ENCODE measurements at regions not wholly inside any gene's neighbourhood (a gene's known extent, or its start where the extent isn't known, plus 50 kb on each side); places are given as distances from the start of the nearest gene placed in this dataset.

GRCh38 chr2:185428000-185428399, 310.6 kb upstream of the FSIP2 start (continued):
- no peak for TF ChIP-seq ZNF317 (CRISPR knock-in tag; IDR thresholded peaks at IDR 0.05; ENCODE audit: borderline replicate concordance, low read depth)
- no peak for TF ChIP-seq JAZF1 (CRISPR knock-in tag; IDR thresholded peaks at IDR 0.05)

- no peak overlapping the region for H3K4me3 Mint-ChIP-seq
- peak; percentile 46 for ATAC-seq
- ChIA-PET CTCF (no interaction called here), POLR2A (no interaction called here)
- peaks cover 6% of the 10 kb centered on the region for H3K36me3 Mint-ChIP-seq
- TF ChIP-seq SOX15 (CRISPR knock-in tag; IDR thresholded peaks at IDR 0.05) (no peak), IRF2 (CRISPR knock-in tag; IDR thresholded peaks at IDR 0.05; ENCODE audit: borderline replicate concordance, low read depth) (no peak), JUN (CRISPR knock-in tag; IDR thresholded peaks at IDR 0.05) (no peak)
- no peaks in the 10 kb centered on the region for H3K27me3 Mint-ChIP-seq (ENCODE audit: low read depth)
- H3K9me3 Mint-ChIP-seq: peaks cover 7% of the 10 kb centered on the region
- peak overlapping the region; percentile 61; the same call in 1 of the 2 replicates for H3K27ac Mint-ChIP-seq
- no peak for DNase-seq (ENCODE audit: low spot score)
- H3K4me1 Mint-ChIP-seq: peaks cover 28% of the 10 kb centered on the region
Measured at GRCh38 chr2:185433824-185434223, 304.8 kb upstream of the FSIP2 start.

- Mint-ChIP-seq H3K36me3 (peaks cover 6% of the 10 kb centered on the region), H3K27ac (no peak overlapping the region), H3K9me3 (peaks cover 7% of the 10 kb centered on the region), H3K4me1 (peaks cover 23% of the 10 kb centered on the region), H3K4me3 (no peak overlapping the region), H3K27me3 (ENCODE audit: low read depth) (no peaks in the 10 kb centered on the region)
- ATAC-seq: no peak
- no peak for DNase-seq (ENCODE audit: low spot score)
- ChIA-PET CTCF (no interaction called here), POLR2A (interaction anchor here (0.9 kb wide), 1 partner anchor 9 kb away, joined by 13 read pairs; no protein-coding TSS in a partner anchor)
- TF ChIP-seq SOX15 (CRISPR knock-in tag; IDR thresholded peaks at IDR 0.05) (no peak), ZNF281 (CRISPR knock-in tag; IDR thresholded peaks at IDR 0.05) (no peak), MAX (CRISPR knock-in tag; IDR thresholded peaks at IDR 0.05) (no peak), EMX1 (CRISPR knock-in tag; IDR thresholded peaks at IDR 0.05) (no peak), NFYB (CRISPR knock-in tag; conservative IDR thresholded peaks at IDR 0.05; ENCODE audit: low read depth) (no peak), RELA (CRISPR knock-in tag; IDR thresholded peaks at IDR 0.05; ENCODE audit: borderline replicate concordance) (no peak), ZNF263 (CRISPR knock-in tag; IDR thresholded peaks at IDR 0.05; ENCODE audit: low read depth) (no peak), FOXJ3 (CRISPR knock-in tag; IDR thresholded peaks at IDR 0.05; ENCODE audit: borderline replicate concordance) (no peak), AR (CRISPR knock-in tag; IDR thresholded peaks at IDR 0.05) (no peak), E2F1 (CRISPR knock-in tag; IDR thresholded peaks at IDR 0.05) (no peak), FOXP4 (CRISPR knock-in tag; IDR thresholded peaks at IDR 0.05) (no peak), ZNF425 (CRISPR knock-in tag; conservative IDR thresholded peaks at IDR 0.05) (no peak), ZNF396 (CRISPR knock-in tag; IDR thresholded peaks at IDR 0.05; ENCODE audit: borderline replicate concordance) (no peak), SMAD3 (CRISPR knock-in tag; IDR thresholded peaks at IDR 0.05; ENCODE audit: borderline replicate concordance) (no peak), ELF4 (CRISPR knock-in tag; IDR thresholded peaks at IDR 0.05; ENCODE audit: low read depth) (no peak)
Measured at GRCh38 chr2:185436787-185437372, 301.7 kb upstream of the FSIP2 start.
